HS-27A (cell line): ENCODE measurements at regions not wholly inside any gene's neighbourhood (a gene's known extent, or its start where the extent isn't known, plus 50 kb on each side); places are given as distances from the start of the nearest gene placed in this dataset.

Experiments used
- DNase-seq: peaks from one replicate; pipeline ENCODE4 v3.0.0-alpha.2; 2012; ENCODE audit warnings: low read depth, missing footprints

- DNase-seq: no peak
These were observed 168.5 kb upstream of the VLDLR start for GRCh38 chr9:2453106-2453505.

- no peak for DNase-seq
These were observed 167.9 kb upstream of the VLDLR start for GRCh38 chr9:2453701-2454100.

GRCh38 chr9:2459756-2460155 is 161.8 kb upstream of the VLDLR start:
- DNase-seq: no peak

- no peak for DNase-seq
These were observed 159.7 kb upstream of the VLDLR start for GRCh38 chr9:2461892-2462291.

- DNase-seq: no peak
These were observed 157.0 kb upstream of the VLDLR start for GRCh38 chr9:2464624-2465023.

GRCh38 chr9:2465516-2465915 is 156.1 kb upstream of the VLDLR start:
- no peak for DNase-seq

GRCh38 chr9:2465921-2466460 is 155.6 kb upstream of the VLDLR start:
- no peak for DNase-seq

- DNase-seq: no peak
These were observed 154.9 kb upstream of the VLDLR start for GRCh38 chr9:2466703-2467102.

GRCh38 chr9:2469681-2470221 is 151.8 kb upstream of the VLDLR start:
- DNase-seq: no peak

- no peak for DNase-seq
These were observed 147.9 kb upstream of the VLDLR start for GRCh38 chr9:2473681-2474080.

GRCh38 chr9:2477755-2478154 is 143.8 kb upstream of the VLDLR start:
- DNase-seq: no peak

GRCh38 chr9:2478421-2478820 is 143.2 kb upstream of the VLDLR start:
- DNase-seq: no peak

GRCh38 chr9:2479056-2479565 is 142.5 kb upstream of the VLDLR start:
- DNase-seq: no peak

- DNase-seq: no peak
These were observed 141.2 kb upstream of the VLDLR start for GRCh38 chr9:2480255-2480837.

- no peak for DNase-seq
These were observed 140.4 kb upstream of the VLDLR start for GRCh38 chr9:2481216-2481615.

- no peak for DNase-seq
These were observed 134.6 kb upstream of the VLDLR start for GRCh38 chr9:2486988-2487387.

GRCh38 chr9:2489838-2490314 is 131.7 kb upstream of the VLDLR start:
- DNase-seq: no peak

GRCh38 chr9:2492161-2492560 is 129.4 kb upstream of the VLDLR start:
- DNase-seq: no peak

- no peak for DNase-seq
These were observed 128.5 kb upstream of the VLDLR start for GRCh38 chr9:2493109-2493508.

- no peak for DNase-seq
These were observed 128.1 kb upstream of the VLDLR start for GRCh38 chr9:2493529-2493928.

GRCh38 chr9:2494562-2494961 is 127.0 kb upstream of the VLDLR start:
- DNase-seq: no peak

GRCh38 chr9:2495221-2496005 is 126.2 kb upstream of the VLDLR start:
- DNase-seq: no peak

- DNase-seq: no peak
These were observed 125.4 kb upstream of the VLDLR start for GRCh38 chr9:2496169-2496568.
